ENCODE measurements at regions not wholly inside any gene's neighbourhood (a gene's known extent, or its start where the extent isn't known, plus 50 kb on each side); places are given as distances from the start of the nearest gene placed in this dataset.
"Not testable (repeated sequence)": the region's sequence is repeated elsewhere in the genome, so short reads cannot be mapped to it uniquely, and the experiment has no call there.

DNA sequence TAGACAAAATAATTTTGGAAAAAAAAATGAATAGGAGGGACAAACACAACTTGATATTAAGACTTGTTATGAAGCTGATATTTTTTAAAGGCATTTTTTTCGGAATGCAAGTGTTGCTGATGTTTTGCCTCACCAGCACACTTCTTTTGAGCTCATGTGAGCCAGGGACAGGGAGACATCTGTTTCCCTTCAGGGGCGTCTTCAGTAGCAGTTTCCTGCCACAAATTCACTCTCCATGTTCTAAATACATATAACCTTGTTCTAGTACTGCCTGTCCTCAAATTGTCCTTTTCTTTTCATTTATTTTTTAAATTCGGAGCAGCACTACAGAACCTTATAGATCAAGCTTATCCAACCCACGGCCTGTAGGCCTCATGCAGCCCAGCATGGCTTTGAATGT lies 316.0 kb upstream of the PAPPA start:
- Histone ChIP-seq H3K27ac (ENCODE audit: low read depth in 1 of 2, low read length in 1 of 2) (no peak overlapping the region), H3K9me3 (ENCODE audit: control insufficient read depth in 2 of 2, insufficient read depth in 1 of 2, low read length in 1 of 2) (no peaks in the 10 kb centered on the region), H3K36me3 (ENCODE audit: control insufficient read depth in 2 of 2, insufficient read depth in 2 of 2, low read length in 1 of 2) (no peaks in the 10 kb centered on the region), H3K4me1 (ENCODE audit: control insufficient read depth in 2 of 2, insufficient read depth in 2 of 2, low read length in 2 of 2) (no peaks in the 10 kb centered on the region), H3K27me3 (ENCODE audit: control insufficient read depth in 2 of 2, insufficient read depth in 1 of 2, low read length in 1 of 2) (no peaks in the 10 kb centered on the region), H3K4me3 (ENCODE audit: low read length in 2 of 2) (no peak overlapping the region)
- DNase-seq (ENCODE audit: low read depth in 6 of 9, low spot score in 9 of 9) = no peak
- WGBS = 68% methylated on average over 4 of the region's 4 CpGs

DNA sequence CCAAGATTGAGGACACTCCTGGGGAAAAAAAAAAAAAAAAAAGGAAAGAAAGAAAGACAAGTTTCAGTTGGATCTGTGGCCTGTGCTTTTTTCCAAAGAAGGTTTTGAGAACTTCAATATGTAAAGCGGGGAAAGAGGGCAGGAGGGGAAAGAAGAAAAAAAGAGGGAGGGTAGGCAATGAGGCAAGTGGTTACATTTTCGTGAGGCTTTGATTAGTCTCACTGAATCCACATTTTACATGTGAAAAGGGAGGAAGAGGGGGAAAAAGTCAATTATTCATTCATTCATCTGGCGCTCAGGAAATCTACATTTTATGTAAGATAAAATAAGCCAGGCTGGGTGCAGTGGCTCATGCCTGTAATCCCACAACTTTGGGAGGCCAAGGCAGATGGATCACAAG lies 315.2 kb upstream of the PAPPA start:
- Histone ChIP-seq H3K27me3 (ENCODE audit: control insufficient read depth in 2 of 2, insufficient read depth in 1 of 2, low read length in 1 of 2) (no peaks in the 10 kb centered on the region), H3K4me1 (ENCODE audit: control insufficient read depth in 2 of 2, insufficient read depth in 2 of 2, low read length in 2 of 2) (no peaks in the 10 kb centered on the region), H3K36me3 (ENCODE audit: control insufficient read depth in 2 of 2, insufficient read depth in 2 of 2, low read length in 1 of 2) (no peaks in the 10 kb centered on the region), H3K9me3 (ENCODE audit: control insufficient read depth in 2 of 2, insufficient read depth in 1 of 2, low read length in 1 of 2) (no peaks in the 10 kb centered on the region), H3K27ac (ENCODE audit: low read depth in 1 of 2, low read length in 1 of 2) (no peak overlapping the region), H3K4me3 (ENCODE audit: low read length in 2 of 2) (no peak overlapping the region)
- WGBS = 88% methylated on average over 3 of the region's 3 CpGs
- DNase-seq (ENCODE audit: low read depth in 6 of 9, low spot score in 9 of 9) = no peak

DNA sequence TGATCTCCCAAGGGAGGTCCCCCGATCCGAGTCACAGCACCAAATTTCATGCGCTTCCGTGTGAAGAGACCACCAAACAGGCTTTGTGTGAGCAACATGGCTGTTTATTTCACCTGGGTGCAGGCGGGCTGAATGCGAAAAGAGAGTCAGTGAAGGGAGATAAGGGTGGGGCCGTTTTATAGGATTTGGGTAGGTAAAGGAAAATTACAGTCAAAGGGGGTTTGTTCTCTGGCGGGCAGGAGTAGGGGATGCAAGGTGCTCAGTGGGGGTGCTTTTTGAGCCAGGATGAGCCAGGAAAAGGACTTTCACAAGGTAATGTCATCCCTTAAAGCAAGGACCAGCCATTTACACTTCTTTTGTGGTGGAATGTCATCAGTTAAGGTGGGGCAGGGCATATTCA lies 309.2 kb upstream of the PAPPA start:
- H3K27ac ChIP-seq (ENCODE audit: low read depth in 1 of 2, low read length in 1 of 2); H3K36me3 ChIP-seq (ENCODE audit: control insufficient read depth in 2 of 2, insufficient read depth in 2 of 2, low read length in 1 of 2); H3K4me1 ChIP-seq (ENCODE audit: control insufficient read depth in 2 of 2, insufficient read depth in 2 of 2, low read length in 2 of 2); H3K27me3 ChIP-seq (ENCODE audit: control insufficient read depth in 2 of 2, insufficient read depth in 1 of 2, low read length in 1 of 2); H3K4me3 ChIP-seq (ENCODE audit: low read length in 2 of 2); H3K9me3 ChIP-seq (ENCODE audit: control insufficient read depth in 2 of 2, insufficient read depth in 1 of 2, low read length in 1 of 2); DNase-seq (ENCODE audit: low read depth in 6 of 9, low spot score in 9 of 9): not testable (repeated sequence)
- 96% methylated on average over 6 of the region's 8 CpGs for WGBS

DNA sequence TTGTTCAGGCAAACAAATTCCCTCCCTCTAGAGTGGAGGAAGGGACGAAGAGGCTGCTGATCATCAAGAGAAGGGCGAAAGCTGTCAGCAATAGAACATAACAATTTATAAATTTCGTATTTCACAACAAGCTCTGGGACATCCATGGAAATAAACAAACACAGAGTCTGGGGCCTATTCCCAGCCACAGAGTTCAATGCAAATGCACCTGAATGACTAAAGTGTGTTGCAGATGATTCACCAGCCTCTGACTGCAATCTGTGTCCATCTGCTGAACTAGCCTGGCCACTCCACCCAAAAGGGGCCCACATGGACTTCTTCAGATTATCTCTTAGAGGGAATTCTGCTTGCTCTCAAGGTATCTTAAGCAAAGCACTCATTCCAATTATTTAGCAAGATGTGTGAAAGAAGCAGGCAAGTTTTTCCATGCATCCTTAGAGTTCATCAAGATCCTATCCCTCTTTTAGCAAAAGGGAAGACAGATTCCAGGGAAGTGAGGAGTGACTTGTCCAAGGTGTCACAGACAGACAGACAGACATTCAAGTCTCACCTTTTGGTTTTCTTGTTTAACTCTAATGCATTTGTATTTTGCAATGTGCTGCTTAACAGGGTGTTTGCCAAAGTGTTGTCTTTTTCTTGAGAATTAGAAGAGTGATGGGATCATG lies 307.8 kb upstream of the PAPPA start:
- Histone ChIP-seq H3K9me3 (ENCODE audit: control insufficient read depth in 2 of 2, insufficient read depth in 1 of 2, low read length in 1 of 2) (no peaks in the 10 kb centered on the region), H3K4me3 (ENCODE audit: low read length in 2 of 2) (no peak overlapping the region), H3K27ac (ENCODE audit: low read depth in 1 of 2, low read length in 1 of 2) (no peak overlapping the region), H3K4me1 (ENCODE audit: control insufficient read depth in 2 of 2, insufficient read depth in 2 of 2, low read length in 2 of 2) (no peaks in the 10 kb centered on the region), H3K27me3 (ENCODE audit: control insufficient read depth in 2 of 2, insufficient read depth in 1 of 2, low read length in 1 of 2) (no peaks in the 10 kb centered on the region), H3K36me3 (ENCODE audit: control insufficient read depth in 2 of 2, insufficient read depth in 2 of 2, low read length in 1 of 2) (no peaks in the 10 kb centered on the region)
- WGBS = 86% methylated on average over 3 of the region's 3 CpGs
- no peak for DNase-seq (ENCODE audit: low read depth in 6 of 9, low spot score in 9 of 9)

DNA sequence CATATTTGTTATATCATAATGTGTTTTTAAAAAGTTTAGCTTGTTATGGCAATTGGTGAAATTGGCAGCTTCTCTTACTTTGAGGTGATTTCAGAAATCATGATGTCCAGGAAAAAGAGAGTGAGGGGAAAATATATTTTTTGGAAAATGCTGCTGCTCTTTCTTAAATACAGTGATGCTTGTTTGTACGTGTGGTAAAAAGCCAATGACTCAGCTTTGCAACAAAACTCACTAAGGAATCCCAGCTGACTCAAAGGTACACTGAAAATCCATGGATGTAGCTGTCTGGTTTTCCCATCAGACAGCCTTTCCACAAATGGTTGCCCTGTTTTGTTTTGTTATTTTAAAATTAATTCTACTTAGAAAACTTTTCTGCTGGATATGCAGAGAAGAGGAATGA lies 306.4 kb upstream of the PAPPA start:
- H3K27ac ChIP-seq (ENCODE audit: low read depth in 1 of 2, low read length in 1 of 2) = no peak overlapping the region
- no peaks in the 10 kb centered on the region for H3K4me1 ChIP-seq (ENCODE audit: control insufficient read depth in 2 of 2, insufficient read depth in 2 of 2, low read length in 2 of 2)
- no peak for DNase-seq (ENCODE audit: low read depth in 6 of 9, low spot score in 9 of 9)
- no peaks in the 10 kb centered on the region for H3K27me3 ChIP-seq (ENCODE audit: control insufficient read depth in 2 of 2, insufficient read depth in 1 of 2, low read length in 1 of 2)
- H3K4me3 ChIP-seq (ENCODE audit: low read length in 2 of 2) = no peak overlapping the region
- WGBS = 85% methylated on average over 1 of the region's 1 CpG
- no peaks in the 10 kb centered on the region for H3K36me3 ChIP-seq (ENCODE audit: control insufficient read depth in 2 of 2, insufficient read depth in 2 of 2, low read length in 1 of 2)
- no peaks in the 10 kb centered on the region for H3K9me3 ChIP-seq (ENCODE audit: control insufficient read depth in 2 of 2, insufficient read depth in 1 of 2, low read length in 1 of 2)

DNA sequence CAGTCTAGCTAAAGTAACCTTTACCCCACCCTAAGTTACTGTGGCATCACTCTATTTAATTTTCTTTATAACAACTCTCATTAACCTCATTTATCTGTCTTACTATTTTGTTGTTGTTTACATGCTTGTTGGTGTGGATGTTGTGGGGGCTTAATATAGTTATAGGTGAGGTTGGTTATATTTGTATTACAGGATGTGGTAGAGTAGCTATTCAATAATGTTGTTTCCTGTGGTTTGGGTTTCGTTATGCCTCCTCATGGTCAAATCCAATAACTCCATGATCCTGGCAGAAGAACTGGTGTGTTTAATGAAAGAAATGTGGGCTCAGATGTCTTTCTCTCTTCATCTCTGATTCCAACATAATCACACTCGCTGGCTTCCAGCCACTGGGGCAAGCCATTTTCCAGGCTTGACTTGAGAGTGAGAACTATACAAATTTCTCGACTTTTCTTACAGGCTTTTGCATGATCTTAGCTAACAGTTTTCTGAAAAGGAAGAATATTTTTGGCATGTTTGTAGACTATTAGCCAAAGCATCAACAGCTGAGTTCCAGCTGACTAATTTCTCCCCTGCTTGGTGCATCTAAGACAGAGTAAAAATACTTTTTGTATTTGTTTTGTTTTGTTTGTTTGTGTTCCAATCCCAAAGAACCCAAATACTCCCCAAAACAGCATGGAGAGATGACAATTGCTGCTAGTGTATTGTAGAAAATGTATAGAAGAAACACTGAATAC lies 303.7 kb upstream of the PAPPA start:
- Histone ChIP-seq H3K9me3 (ENCODE audit: control insufficient read depth in 2 of 2, insufficient read depth in 1 of 2, low read length in 1 of 2) (no peaks in the 10 kb centered on the region), H3K27me3 (ENCODE audit: control insufficient read depth in 2 of 2, insufficient read depth in 1 of 2, low read length in 1 of 2) (no peaks in the 10 kb centered on the region), H3K4me3 (ENCODE audit: low read length in 2 of 2) (no peak overlapping the region), H3K27ac (ENCODE audit: low read depth in 1 of 2, low read length in 1 of 2) (no peak overlapping the region), H3K36me3 (ENCODE audit: control insufficient read depth in 2 of 2, insufficient read depth in 2 of 2, low read length in 1 of 2) (no peaks in the 10 kb centered on the region), H3K4me1 (ENCODE audit: control insufficient read depth in 2 of 2, insufficient read depth in 2 of 2, low read length in 2 of 2) (no peaks in the 10 kb centered on the region)
- 68% methylated on average over 3 of the region's 3 CpGs for WGBS
- no peak for DNase-seq (ENCODE audit: low read depth in 6 of 9, low spot score in 9 of 9)

DNA sequence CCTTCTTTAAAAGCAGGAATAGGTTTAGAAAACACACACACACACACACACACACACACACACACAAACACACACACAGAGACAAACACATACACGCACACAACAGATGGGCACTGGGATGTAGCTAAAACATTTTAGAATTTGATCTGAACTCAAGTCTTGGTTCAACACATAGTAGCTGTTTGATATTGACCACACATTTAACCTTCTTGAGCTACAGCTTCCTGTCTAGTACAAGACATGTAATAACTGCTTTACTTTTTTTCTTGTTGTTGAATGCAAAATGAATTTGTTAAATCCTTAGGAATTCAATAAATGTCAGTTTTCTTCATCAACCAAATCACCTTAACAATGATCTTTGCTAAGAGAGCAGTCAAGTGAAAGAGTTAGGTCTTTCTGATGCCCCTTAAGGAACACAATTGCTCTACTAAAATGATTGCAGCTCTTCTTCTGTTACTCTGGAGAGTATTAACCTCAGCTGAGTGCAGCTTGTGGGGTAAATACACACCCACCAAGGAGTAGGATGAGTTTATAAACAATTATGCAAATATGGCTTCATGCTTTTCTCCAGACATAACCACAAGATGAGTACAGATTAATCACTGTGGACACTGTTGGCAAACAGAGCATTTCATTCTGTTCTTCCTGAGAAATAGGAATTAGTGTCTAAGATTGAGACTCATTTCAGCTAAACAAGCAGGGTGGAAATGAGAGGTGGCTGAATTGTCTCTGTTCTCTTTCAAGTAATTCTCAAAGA lies 302.9 kb upstream of the PAPPA start:
- H3K27me3 ChIP-seq (ENCODE audit: control insufficient read depth in 2 of 2, insufficient read depth in 1 of 2, low read length in 1 of 2) = no peaks in the 10 kb centered on the region
- H3K4me1 ChIP-seq (ENCODE audit: control insufficient read depth in 2 of 2, insufficient read depth in 2 of 2, low read length in 2 of 2) = no peaks in the 10 kb centered on the region
- no peak for DNase-seq (ENCODE audit: low read depth in 6 of 9, low spot score in 9 of 9)
- H3K27ac ChIP-seq (ENCODE audit: low read depth in 1 of 2, low read length in 1 of 2) = no peak overlapping the region
- no peak overlapping the region for H3K4me3 ChIP-seq (ENCODE audit: low read length in 2 of 2)
- H3K9me3 ChIP-seq (ENCODE audit: control insufficient read depth in 2 of 2, insufficient read depth in 1 of 2, low read length in 1 of 2) = no peaks in the 10 kb centered on the region
- no peaks in the 10 kb centered on the region for H3K36me3 ChIP-seq (ENCODE audit: control insufficient read depth in 2 of 2, insufficient read depth in 2 of 2, low read length in 1 of 2)
- WGBS = 43% methylated on average over 1 of the region's 1 CpG

DNA sequence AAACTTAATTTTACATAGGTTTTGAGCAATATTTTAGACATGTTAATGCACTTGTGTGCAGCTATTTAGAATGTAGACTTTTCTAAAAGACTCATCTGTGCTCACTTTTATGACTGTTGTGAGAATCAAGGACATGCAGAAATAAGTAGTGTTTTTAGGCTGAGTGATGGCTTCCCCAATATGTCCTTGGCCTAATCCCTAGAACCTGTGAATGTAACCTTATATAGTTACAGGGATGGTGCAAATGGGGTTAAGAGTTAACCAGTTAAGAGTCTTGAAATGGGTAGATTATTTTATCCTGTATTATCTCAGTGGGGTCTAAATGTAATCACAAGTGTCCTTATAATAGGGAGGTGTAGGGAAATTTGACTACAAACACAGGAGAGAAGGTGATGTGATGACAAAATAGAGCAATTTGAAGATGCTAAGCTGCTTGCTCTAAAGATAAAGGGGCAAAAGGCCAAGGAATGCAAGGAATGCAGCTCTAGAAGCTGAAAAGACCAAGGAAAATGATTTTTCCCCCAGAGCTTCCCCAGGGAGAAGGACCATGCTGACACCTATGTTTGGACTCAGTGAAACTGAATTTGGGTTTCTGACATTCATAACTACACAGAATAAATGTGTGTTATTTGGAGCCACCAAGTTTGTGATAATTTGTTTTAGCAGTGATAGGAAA lies 298.0 kb upstream of the PAPPA start:
- no peaks in the 10 kb centered on the region for H3K27me3 ChIP-seq (ENCODE audit: control insufficient read depth in 2 of 2, insufficient read depth in 1 of 2, low read length in 1 of 2)
- no peaks in the 10 kb centered on the region for H3K36me3 ChIP-seq (ENCODE audit: control insufficient read depth in 2 of 2, insufficient read depth in 2 of 2, low read length in 1 of 2)
- no peak overlapping the region for H3K4me3 ChIP-seq (ENCODE audit: low read length in 2 of 2)
- no peak overlapping the region for H3K27ac ChIP-seq (ENCODE audit: low read depth in 1 of 2, low read length in 1 of 2)
- H3K9me3 ChIP-seq (ENCODE audit: control insufficient read depth in 2 of 2, insufficient read depth in 1 of 2, low read length in 1 of 2) = no peaks in the 10 kb centered on the region
- DNase-seq (ENCODE audit: low read depth in 6 of 9, low spot score in 9 of 9) = no peak
- no peaks in the 10 kb centered on the region for H3K4me1 ChIP-seq (ENCODE audit: control insufficient read depth in 2 of 2, insufficient read depth in 2 of 2, low read length in 2 of 2)

DNA sequence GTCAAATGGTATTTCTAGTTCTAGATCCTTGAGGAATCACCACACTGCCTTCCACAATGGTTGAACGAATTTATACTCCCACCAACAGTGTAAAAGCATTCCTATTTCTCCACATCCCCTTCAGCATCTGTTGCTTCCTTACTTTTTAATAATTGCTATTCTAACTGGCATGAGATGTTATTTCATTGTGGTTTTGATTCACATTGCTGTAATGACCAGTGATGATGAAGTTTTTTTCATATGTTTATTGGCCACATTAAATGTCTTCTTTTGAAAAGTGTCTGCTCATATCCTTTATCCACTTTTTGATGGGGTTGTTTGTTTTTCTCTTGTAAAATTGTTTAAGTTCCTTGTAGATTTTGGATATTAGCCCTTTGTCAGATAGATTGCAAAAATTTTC lies 295.2 kb upstream of the PAPPA start:
- not testable (repeated sequence) for H3K9me3 ChIP-seq (ENCODE audit: control insufficient read depth in 2 of 2, insufficient read depth in 1 of 2, low read length in 1 of 2); H3K4me1 ChIP-seq (ENCODE audit: control insufficient read depth in 2 of 2, insufficient read depth in 2 of 2, low read length in 2 of 2); H3K27me3 ChIP-seq (ENCODE audit: control insufficient read depth in 2 of 2, insufficient read depth in 1 of 2, low read length in 1 of 2); DNase-seq (ENCODE audit: low read depth in 6 of 9, low spot score in 9 of 9); H3K36me3 ChIP-seq (ENCODE audit: control insufficient read depth in 2 of 2, insufficient read depth in 2 of 2, low read length in 1 of 2); H3K27ac ChIP-seq (ENCODE audit: low read depth in 1 of 2, low read length in 1 of 2); H3K4me3 ChIP-seq (ENCODE audit: low read length in 2 of 2)
- WGBS = 59% methylated on average over 1 of the region's 1 CpG
